Esophagus mucosa (tissue), 1 donor: ENCODE measurements at regions not wholly inside any gene's neighbourhood (a gene's known extent, or its start where the extent isn't known, plus 50 kb on each side); places are given as distances from the start of the nearest gene placed in this dataset.
A peak's percentile ranks its signal among the peaks of the same experiment; 100 is the strongest.

ENCODE experiments used
- ATAC-seq: fragments of 200-7000 bp; cut with Tn5 transposase; one replicate; pipeline ENCODE4 v1.9.1; 2020
- donor health status: DM: yes; HTN: yes; CAD: no.

DNA sequence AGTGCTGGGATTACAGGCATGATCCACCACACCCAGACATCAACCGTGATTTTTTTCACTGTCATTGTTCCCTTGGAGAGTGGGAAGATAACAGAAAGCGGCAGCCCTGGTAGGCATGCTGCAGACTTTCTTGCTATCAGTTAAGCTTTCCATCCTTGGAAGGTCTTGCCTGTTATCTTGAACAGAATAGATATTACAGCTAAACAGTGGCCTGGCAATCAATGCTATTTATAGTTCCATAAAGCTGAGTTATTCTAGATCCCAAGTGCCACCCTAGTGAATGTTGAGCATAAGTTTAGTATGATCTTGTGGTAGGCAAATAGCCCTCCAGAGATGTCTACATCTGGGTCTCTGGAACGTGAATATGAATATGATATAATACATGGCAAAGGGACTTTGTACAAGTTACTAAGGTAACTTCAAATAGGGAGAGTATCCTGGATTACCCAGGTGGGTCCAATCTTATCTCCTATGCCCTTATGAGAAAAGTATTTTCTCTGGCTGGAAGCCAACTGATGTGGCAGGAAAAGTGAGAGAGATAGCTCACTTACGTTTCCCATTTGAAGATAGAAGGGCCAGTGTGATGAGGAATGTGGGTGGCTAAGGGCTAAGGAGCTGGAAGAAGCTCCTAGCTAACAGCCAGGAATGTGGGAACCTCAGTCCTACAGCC, 609.1 kb upstream of the IGFBP3 start:
- ATAC-seq = no peak

DNA sequence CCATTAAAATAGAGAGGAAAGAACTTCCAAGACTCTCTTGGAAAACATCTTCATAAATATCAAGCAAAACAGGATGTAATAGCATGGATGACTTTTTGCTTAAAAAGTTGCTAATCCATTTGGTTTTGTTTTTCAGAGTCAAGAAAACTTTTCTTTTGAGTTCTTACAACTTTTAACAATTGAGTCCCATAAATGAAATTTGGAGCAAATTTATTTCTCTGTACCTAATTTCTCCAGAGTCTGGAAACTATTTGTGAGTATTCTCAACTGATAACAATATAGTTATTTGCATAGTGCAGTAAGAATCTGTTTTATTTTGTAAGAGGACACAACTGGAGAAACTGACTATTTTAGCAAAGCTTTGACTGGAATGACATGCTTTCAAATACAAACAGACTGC, 606.3 kb upstream of the IGFBP3 start:
- ATAC-seq = no peak

DNA sequence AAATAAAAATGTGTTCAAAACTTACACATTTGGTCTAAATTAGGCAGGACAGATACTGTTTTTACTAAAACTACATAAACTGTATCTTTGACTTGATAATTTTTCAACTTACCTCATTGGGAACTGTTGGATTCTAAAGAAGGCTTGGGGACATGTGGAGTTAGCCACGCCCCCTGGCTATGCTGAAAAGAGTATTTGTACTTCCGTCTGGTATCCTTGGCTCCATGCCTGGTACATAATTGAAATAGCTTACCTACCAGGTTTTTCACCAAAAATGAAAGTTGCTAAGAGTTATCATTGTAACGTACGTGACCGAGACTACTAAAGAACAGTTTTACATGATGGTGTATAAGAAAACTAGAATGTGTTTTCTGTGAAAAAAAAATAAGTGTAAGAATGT, 604.8 kb upstream of the IGFBP3 start:
- ATAC-seq = no peak

DNA sequence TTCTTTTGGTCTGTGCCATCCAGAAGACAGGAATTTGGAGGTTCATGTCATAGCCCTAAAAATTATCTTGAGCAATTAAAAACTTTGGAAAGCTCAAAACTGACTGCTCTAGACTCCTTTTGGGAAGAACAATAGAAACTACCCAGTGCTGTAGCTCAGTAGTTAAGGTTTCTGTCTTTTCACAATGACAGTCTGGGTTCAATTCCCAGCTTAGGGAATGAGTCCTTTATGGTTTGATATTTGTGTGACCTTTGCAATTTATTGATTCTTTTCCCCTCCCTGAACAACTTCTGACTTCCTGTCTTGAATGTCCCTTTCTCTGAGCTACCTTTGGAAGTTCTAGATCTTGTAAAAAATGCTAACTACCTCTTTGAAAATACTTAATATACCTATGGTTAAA, 603.3 kb upstream of the IGFBP3 start:
- ATAC-seq = no peak

DNA sequence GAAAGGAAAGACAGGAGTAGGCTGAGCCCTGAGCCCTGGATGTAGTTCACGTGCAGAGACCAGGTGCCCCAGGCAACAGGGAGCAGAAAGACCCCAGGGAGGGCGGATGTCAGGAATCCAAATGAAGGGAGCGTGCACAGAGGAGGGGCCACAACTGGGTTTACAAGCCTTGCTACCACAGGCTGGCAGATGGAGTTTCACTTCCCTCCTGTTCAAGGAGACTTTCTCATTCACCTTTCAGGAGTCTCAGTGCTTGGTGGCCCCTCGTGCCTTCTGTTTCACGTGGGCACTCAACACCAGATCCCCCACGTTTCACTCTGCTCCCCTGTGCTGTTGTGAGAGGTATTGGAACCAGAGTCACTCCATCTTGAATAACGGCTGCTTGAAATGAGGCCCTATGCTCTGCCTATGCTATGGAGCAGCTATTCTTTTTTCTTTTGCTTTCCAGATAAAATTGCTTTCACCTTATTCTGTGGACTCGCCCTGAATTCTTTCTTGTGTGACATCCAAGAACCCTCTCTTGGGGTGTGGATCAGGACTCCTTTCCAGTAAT, 601.4 kb upstream of the IGFBP3 start:
- ATAC-seq = no peak

DNA sequence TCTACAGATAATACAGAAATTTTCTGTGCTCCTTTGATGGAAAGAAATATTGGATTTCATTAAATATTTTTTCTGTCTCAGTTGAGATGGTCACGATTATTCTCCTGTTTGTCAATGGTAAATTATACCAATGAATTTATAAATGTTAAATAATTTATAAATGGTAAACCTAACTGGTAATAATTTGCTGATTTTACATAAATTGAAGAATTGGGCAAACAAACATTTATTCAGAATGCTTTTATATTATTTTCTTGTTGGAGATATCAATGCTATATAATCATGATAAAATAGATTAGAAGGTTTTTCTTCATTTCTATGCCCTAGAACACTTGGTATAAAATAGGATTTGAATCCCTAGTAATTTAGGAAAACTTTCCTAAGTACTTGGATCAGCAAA, 597.6 kb upstream of the IGFBP3 start:
- no peak for ATAC-seq

DNA sequence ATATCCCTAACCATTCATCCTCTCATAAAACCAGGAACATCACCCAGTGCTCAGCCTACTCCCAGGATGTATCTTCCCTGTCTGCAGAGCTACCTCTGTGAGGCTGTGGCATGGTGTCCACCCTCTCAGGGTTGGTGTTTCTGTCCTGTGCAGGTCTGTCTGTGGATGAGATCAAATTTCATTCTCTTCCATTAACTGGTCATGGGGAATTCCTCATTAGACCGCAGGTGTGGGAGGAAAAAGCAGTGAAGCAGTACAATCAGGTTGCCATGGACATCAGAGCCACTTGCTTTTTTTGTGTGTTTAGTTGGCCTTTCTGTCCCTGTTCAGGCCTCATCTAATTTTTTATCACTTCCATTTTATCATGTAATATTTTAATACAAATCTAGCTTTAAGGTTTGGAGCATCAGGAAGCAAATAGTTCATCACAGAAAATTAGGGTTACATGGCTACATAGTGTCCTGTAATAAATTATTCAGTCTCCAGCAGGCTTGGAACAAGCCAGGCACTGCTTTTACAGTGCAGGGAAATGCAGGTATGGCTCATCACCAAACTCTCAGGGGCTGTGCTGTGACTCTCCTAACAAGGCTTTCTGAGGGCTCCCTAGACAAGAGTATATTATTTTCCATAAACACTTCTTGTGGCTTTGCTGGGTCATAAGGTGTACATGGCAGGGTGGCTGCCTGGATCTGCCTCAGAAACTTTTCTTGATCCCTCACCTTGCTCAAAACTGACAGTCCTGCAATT, 594.9 kb upstream of the IGFBP3 start:
- ATAC-seq = no peak

DNA sequence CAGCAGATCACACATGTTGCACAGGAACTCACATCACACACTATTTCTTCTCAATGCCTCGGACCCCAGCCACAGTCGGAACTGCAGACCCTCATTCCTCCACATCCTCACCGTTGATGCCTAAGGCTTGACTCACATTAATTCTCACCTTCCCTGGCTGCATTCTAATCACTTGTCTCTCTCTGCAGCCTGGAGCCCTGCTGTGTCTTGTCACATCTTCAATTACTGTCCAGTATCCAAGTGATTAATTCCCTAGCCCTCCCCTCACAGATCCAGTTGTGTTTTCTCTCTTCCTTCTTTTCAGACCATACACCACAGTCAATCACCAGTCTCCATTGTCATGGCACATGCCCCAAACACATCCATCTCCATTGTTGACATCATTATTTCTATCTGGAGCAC, 592.4 kb upstream of the IGFBP3 start:
- ATAC-seq = no peak

DNA sequence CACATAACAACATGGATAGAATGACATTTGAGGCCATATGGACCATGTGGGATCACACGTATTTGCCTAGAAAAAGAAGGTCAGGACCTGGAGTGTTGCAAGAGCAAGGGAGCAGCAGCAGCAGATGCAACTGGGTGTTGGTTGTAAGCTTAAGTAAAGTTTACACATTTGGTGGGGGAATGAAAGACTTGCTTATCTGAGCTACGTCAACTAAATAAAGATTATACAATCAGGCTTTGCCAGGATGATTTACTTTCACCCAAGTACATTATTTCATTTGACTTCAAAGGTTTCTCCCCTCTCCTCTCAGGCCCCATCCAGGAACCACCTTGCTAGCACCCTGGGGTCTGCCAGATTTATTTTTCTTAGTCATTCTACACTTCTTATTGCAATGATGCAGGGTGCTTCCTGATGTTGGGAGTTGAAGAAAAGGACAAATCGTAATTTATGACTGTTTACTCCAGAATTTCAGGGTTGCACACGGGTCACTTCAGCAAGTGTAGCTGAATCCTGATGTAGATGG, 591.9 kb upstream of the IGFBP3 start:
- no peak for ATAC-seq

DNA sequence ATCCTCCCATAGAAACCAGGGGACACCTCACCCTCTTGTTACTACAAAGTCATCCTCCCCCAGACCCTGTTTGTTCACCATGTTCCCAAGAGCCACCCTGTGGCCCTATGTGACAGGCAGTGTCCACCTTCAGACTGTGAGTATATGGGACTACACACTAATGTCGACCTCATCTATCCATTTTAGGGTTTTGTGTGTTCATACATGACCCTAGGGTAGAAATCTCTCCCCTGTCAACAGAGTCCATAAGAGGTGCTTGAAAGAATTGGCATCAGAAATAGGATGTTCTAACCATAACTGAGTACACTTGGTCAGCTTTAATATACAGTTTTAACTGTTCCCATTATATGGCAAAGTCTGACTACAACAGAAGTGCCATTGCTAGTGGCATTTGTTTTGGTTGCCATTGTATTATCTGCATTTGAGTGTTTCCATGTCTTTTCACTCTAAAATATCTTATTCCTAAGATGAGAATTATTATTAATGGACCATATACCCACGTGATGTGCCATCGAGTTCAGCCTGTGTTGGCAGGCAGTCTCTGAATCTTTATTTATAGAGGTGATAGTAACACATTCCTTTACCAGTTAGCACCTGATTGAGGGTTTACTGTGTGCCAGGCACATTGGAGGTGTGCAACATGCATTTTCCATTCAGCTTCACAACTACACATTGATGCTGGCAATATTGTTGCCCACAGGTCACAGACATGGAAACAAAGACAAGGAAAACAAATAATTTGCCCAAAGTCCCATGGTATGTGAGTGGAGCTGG, 590.6 kb upstream of the IGFBP3 start:
- ATAC-seq = no peak

DNA sequence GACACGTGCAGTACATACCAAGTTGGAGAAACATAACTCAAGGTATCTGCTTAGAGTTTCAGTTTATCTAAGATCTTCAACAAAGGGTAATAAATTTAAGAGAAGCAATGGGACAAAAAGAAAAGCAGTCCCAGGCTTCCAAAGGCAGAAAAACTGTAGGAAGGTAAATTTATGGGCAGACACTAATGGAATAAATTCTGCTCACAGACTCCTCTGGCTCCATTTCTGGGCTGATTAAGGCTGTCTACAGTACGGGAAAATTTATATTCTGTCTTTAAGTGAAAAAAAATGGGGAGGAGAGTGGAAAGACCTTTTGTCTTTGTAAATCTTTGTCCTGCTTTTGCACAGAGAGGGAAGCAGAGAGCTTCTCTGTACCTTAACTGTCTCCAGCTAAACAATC, 587.5 kb upstream of the IGFBP3 start:
- no peak for ATAC-seq

DNA sequence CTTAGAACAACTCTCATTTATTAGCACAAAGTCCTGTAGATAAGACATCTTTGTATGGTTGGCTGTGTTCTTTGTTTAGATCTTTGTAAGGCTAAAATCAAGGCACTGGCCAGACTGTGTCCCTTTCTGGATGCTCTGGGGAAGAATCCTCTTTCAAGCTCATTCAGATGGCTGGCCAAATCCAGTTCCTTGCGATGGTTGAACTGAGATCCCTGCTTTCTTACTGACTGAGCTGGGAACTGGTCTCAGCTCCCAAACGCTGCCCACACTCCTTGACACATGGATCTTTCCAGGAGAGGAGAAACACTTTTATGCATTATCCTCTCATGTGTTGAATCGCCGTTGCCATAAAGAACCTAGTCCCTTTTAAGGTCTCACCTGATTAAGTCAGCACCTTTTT, 586.5 kb upstream of the IGFBP3 start:
- ATAC-seq = no peak

DNA sequence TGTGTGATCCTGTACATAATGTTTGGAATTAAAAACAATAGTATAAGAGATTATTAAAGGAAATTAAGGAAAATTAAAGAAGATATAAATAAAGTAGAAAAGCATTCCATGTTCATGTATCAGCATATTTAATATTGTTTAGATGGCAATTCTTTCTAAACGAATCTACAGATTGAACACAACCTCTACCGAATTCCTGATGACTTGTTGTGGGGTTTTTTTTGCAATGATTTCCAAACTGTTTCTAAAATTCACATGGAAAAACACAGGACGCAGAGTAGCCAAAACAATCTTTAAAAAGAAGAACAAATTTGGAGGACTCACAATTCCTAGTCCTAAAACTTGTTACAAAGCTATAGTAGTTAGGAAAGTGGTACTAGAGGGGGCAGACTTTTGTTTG, 573.4 kb upstream of the IGFBP3 start:
- ATAC-seq = no peak

DNA sequence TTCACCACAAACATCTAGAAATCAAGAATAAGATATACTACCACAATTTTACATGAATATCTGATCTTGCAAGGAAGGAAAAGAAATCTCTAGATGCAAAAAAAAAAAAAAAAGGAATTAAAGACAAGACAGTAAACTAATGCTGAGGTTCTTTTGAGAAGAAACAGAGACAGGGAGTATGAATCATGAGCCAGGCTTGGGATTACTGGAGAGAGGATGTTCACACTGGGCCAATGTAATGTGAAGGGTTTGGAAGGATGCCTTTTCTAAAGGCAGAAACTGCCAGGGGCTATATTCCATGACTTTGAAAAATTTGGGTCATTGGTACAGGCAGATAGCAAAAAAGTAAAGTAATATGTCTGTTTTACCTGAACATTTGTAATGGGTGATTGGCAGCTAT, 573.0 kb upstream of the IGFBP3 start:
- no peak for ATAC-seq

DNA sequence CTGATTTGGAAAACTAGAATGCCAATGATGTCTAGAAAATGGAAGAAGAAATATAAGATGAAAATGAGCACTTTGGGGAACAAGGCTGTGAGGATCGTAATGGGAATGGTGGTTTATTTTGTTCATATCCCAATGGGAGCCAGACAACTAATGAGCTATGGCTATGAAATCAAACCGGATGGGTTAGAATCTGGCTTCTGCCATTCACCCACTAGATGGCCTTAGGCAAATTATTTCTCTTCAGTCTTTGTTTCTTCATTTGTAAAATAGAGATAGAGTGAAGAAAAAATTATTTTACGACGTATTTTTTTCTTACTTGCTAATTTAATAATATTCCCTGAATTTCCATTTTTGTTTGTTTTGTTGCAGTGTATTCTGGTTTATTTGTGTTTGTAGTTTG, 572.1 kb upstream of the IGFBP3 start:
- no peak for ATAC-seq

DNA sequence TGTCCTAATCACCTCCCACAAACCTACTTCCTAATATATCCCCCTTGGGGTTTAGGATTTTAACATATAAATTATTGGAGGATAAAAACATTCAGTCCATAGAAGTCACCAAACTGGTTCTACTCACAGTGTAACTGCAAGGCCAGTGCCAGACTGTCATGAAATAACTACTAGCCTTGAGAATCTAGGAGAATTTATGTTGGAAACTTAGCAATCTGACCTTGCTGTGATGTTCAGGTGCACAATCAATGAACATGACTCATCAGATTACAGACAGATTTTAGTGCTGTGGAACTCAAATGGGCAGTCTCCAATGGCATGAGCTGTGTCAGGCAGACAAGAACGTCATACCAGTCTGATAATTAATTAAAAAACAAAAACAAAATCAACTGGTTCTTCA, 571.4 kb upstream of the IGFBP3 start:
- ATAC-seq = peak; percentile 48

DNA sequence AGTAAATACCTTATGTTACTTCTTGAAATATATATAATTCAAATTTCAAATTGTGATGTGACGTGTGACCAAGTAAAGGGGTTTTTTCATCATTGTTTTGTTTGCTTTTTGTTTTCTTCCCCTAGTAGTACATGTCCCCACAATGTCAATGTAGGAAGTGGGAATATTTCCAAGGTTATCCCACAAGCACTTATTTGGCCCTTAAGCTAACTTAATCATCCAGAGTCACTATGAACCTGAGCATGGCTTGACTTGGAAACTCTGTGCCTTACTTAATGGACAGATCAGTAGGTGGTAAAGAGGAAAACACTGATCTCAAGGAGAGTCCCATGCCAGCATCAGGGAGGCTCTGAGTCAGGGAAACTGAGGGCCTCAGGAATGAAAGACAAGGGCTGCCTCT, 569.3 kb upstream of the IGFBP3 start:
- ATAC-seq = no peak

DNA sequence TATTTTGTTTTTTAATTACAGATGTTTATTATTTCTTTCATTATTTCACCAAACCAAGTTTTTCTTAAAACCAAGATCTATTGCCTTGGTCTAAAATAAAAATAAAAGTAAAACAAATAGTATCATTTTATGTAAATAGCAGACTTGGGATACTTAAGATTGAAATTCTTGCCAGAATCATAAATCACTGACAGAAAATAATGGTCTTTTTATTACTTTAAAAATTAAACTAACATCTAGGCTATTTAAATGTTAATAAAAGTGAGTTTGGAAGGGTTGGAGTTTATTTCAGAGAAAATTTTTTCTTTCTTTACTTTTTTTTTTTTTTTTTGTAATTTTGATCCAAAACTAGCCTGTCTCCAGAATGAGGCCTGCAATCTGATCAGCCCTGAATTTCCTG, 568.0 kb upstream of the IGFBP3 start:
- ATAC-seq = no peak

DNA sequence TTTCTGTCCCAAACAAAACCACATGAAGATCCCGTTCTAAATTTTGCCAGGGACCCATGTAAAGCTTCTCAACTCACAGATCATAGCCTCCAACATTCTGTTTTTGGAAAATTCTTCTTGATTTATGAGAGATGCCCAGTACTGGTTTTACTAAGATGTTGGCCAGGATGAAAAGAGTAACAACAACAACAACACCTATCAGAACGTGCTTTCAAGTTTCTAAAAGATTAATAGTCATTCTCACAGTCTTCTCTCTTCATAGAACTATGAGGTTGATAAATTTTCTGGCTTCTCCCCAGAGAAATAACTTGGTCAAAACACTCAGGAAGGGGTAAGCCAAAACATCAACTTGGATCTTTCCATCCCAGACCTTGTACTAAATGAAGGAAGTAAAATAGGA, 567.5 kb upstream of the IGFBP3 start:
- ATAC-seq = no peak

DNA sequence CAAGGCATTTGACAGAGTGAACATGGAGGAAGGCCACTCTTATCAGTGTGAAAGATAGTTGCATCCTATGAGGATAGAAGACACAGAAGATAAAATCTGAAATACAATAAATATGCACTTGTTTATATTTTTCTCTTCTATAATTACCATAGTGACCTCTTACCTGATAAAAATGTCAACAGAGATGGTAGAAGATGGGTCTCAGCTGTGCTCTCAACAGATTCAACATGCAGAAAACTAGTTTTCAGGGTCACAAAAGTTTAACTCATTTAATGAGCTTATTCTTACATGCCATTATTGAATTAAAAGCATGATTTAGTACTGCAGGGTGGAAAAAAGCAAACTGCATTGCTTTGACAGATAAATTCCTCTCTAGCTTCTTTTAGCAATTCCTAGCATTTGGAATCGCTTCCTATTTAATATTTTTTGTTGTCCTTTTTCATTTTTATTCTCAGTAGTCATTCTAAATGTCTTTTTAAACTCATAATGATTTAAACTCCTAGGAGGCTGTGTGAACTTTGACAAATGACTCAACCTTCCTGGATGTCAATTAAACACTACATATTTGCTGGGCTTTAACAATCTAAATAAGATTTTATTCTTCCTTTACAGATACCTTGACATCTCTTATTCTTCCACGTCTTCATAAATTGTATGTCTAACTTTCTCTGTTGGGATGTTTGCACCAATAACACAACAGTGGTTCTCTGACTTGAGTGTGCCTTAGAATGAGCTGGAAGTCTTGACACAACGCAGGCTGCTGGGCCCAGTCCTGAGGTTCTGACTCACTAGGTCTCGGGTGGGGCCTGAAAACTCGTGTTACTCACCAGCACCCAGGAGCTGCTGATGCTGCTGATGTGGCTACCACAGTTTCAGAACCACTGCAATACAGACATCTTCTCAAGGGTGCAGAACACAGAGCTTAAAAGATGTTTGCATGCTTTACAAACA, 565.5 kb upstream of the IGFBP3 start:
- ATAC-seq = peak; percentile 87

DNA sequence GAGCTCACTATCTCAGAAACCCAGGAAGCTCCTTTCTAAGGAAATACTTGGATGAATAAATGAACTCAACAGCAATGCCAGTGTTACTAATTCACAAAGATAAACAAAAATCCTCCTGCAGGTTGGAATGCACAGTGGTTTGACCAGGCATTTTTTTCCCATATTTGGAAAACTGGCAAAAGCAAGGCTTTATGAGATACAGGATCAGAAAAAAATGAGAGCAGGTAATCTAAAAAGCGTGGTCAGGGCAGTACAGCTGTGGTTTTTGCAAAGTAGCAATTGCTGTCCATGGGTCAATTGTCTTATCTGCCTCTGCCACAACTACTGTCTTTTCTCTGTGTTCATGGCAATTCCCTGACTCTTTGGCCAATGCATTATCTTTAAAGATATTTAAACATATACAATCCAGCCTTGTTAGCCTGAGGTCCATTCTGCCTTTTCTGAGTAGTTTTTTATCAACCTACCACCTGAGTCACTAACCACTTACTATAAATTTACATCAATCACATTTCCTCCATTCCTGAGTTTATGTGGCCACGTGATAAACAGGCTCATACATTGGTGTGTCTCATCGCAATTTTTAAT, 564.5 kb upstream of the IGFBP3 start:
- ATAC-seq = no peak

DNA sequence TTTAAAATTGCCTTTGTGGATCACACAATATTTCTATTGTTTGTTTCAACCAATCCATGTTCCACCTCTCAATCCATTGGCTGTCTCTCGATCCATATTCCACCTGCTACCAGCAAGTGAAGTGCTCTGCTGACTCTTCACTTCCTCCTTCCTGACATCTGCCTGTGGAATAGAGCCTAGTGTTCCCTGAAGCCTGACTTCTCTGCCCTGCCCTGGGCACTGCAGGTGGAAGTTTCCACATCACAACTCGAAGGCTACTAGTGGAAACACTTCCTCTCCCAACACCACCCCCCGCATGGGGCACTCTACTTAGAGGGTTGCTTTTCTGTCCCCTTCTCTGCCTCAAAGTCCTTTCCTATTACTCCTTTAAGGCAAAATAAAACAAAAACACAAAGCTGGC, 563.8 kb upstream of the IGFBP3 start:
- ATAC-seq = no peak
